ENCODE measurements at regions not wholly inside any gene's neighbourhood (a gene's known extent, or its start where the extent isn't known, plus 50 kb on each side); places are given as distances from the start of the nearest gene placed in this dataset.

- TF ChIP-seq, protein P1, sequence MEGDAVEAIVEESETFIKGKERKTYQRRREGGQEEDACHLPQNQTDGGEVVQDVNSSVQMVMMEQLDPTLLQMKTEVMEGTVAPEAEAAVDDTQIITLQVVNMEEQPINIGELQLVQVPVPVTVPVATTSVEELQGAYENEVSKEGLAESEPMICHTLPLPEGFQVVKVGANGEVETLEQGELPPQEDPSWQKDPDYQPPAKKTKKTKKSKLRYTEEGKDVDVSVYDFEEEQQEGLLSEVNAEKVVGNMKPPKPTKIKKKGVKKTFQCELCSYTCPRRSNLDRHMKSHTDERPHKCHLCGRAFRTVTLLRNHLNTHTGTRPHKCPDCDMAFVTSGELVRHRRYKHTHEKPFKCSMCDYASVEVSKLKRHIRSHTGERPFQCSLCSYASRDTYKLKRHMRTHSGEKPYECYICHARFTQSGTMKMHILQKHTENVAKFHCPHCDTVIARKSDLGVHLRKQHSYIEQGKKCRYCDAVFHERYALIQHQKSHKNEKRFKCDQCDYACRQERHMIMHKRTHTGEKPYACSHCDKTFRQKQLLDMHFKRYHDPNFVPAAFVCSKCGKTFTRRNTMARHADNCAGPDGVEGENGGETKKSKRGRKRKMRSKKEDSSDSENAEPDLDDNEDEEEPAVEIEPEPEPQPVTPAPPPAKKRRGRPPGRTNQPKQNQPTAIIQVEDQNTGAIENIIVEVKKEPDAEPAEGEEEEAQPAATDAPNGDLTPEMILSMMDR (IDR thresholded peaks at IDR 0.05): no peak
- TF ChIP-seq SMC3 (IDR thresholded peaks at IDR 0.05): no peak
- TF ChIP-seq CEBPB (IDR thresholded peaks at IDR 0.05): no peak
- no peak for TF ChIP-seq HMGXB4 (CRISPR knock-in tag; IDR thresholded peaks at IDR 0.05; ENCODE audit: borderline replicate concordance)
- TF ChIP-seq JUN (IDR thresholded peaks at IDR 0.05): no peak
- TF ChIP-seq ZC3H11A (IDR thresholded peaks at IDR 0.05): no peak
Observed at GRCh38 chr1:231099311-231099710, 59.3 kb upstream of the FAM89A start.

All from A549 (cell line).